Transverse colon (tissue), 4 donors: ENCODE measurements at regions not wholly inside any gene's neighbourhood (a gene's known extent, or its start where the extent isn't known, plus 50 kb on each side); places are given as distances from the start of the nearest gene placed in this dataset.

ENCODE experiments used
- DNase-seq: peaks from one replicate; pipeline ENCODE4 v3.0.0-alpha.2; 2019
- H3K27ac ChIP-seq, 4 donors: fragments of 200-600 bp; sonication (generic); 2 replicates each; pipeline ENCODE4 v1.5.1; 2016 to 2018; ENCODE audit warnings: inconsistent platforms in 4 of 4
- H3K27me3 ChIP-seq: fragments of 200-600 bp; sonication (generic); 2 replicates; pipeline ENCODE4 v1.5.1; 2017; ENCODE audit warnings: inconsistent platforms
- H3K36me3 ChIP-seq, 4 donors: fragments of 200-600 bp; sonication (generic); 2 replicates each; pipeline ENCODE4 v1.5.1; 2017 to 2019; ENCODE audit warnings: inconsistent platforms in 4 of 4
- H3K4me1 ChIP-seq, 4 donors: fragments of 200-600 bp; sonication (generic); 2 replicates each; pipeline ENCODE4 v1.5.1; 2017 to 2020; ENCODE audit warnings: inconsistent platforms in 4 of 4
- H3K4me3 ChIP-seq, 4 donors: fragments of 200-600 bp; sonication (generic); 1 replicate in 1 of 4; 2 replicates in 3 of 4; pipeline versions ENCODE4 v1.5.1 to v1.6.1; 2017 to 2019; ENCODE audit warnings: inconsistent platforms in 4 of 4
- H3K9me3 ChIP-seq, 2 donors: fragments of 200-600 bp; sonication (generic); 2 replicates each; pipeline ENCODE4 v1.5.1; 2017 to 2019; ENCODE audit warnings: inconsistent platforms in 2 of 2
- CTCF ChIP-seq, 5 experiments: fragments of 200-600 bp in 3 of 5; fragments of 450-650 bp in 2 of 5; sonication (generic) in 3 of 5; IDR thresholded peaks; 1 replicate in 2 of 5; 2 replicates in 3 of 5; pipeline ENCODE4 v1.5.1; 2016 to 2017; ENCODE audit warnings: antibody characterized with exemption in 5 of 5, inconsistent platforms in 3 of 5, mild to moderate bottlenecking in 2 of 5, moderate library complexity in 1 of 5
- EP300 ChIP-seq: sonication (generic); formaldehyde crosslinking; IDR thresholded peaks from one replicate; pipeline ENCODE4 v1.6.1; 2017; ENCODE audit warnings: antibody characterized with exemption, low read depth
- POLR2A ChIP-seq: fragments of 450-650 bp; IDR thresholded peaks from one replicate; pipeline ENCODE4 v1.6.1; 2016; ENCODE audit warnings: antibody characterized with exemption, mild to moderate bottlenecking, moderate library complexity
- POLR2AphosphoS5 ChIP-seq, 3 donors: sonication (generic); formaldehyde crosslinking; IDR thresholded peaks; one replicate each; pipeline ENCODE4 v1.6.1; 2016; ENCODE audit warnings: antibody characterized with exemption in 3 of 3
- WGBS, 2 donors: methylation state at CpG; one replicate each; pipeline ENCODE4 v1.1.5; 2018; ENCODE audit warnings: low coverage in 1 of 2; 5-methylcytosine and 5-hydroxymethylcytosine counted together
- in situ Hi-C, 4 donors: fragments of 200-750 bp; cut with MboI; loops; one replicate each; pipeline versions ENCODE4 v1.15.0 to v1.15.1; 2017; ENCODE audit warnings: low sequenced_read_pairs in 3 of 4, low pct_ligation_motif_present in 1 of 4, low pct_unique_long_range_greater_than_20kb in 1 of 4
- intact Hi-C: fragments of 100-400 bp; cut with DNase I; formaldehyde crosslinking; loops from one replicate; pipeline ENCODE4 v1.15.1; 2023; ENCODE audit warnings: low total_unique reads

GRCh38 chr6:15966000-15966520 is 162.8 kb upstream of the MYLIP start:
- intact Hi-C loops (no loop called here), in situ Hi-C loops (no loop called here)
- Histone ChIP-seq H3K27me3 (no peaks in the 10 kb centered on the region), H3K36me3 (no peaks in the 10 kb centered on the region), H3K4me1 (no peaks in the 10 kb centered on the region), H3K27ac (no peak overlapping the region), H3K9me3 (no peaks in the 10 kb centered on the region), H3K4me3 (no peak overlapping the region)
- TF ChIP-seq CTCF (IDR thresholded peaks at IDR 0.05) (no peak), POLR2A (no peak), POLR2AphosphoS5 (IDR thresholded peaks at IDR 0.05) (no peak), EP300 (no peak)
- 76 to 100% methylated on average over 1 to 4 of the region's 5 CpGs for WGBS, 2 donors
- DNase-seq, result no peak

GRCh38 chr6:15962449-15962764 is 166.5 kb upstream of the MYLIP start:
- Histone ChIP-seq H3K4me1 (no peaks in the 10 kb centered on the region), H3K36me3 (no peaks in the 10 kb centered on the region), H3K27me3 (no peaks in the 10 kb centered on the region), H3K4me3 (no peak overlapping the region), H3K9me3 (no peaks in the 10 kb centered on the region), H3K27ac (no peak overlapping the region)
- in situ Hi-C loops (no loop called here), intact Hi-C loops (no loop called here)
- no peak for DNase-seq
- WGBS, 2 donors, result 0 to 40% methylated on average over 1 to 2 of the region's 2 CpGs
- TF ChIP-seq CTCF (IDR thresholded peaks at IDR 0.05), result no peak
- TF ChIP-seq EP300, result no peak
- no peak for TF ChIP-seq POLR2AphosphoS5 (IDR thresholded peaks at IDR 0.05)
- no peak for TF ChIP-seq POLR2A

GRCh38 chr6:15961635-15962448 is 167.0 kb upstream of the MYLIP start:
- intact Hi-C loops (no loop called here), in situ Hi-C loops (no loop called here)
- Histone ChIP-seq H3K27me3 (no peaks in the 10 kb centered on the region), H3K4me3 (no peak overlapping the region), H3K9me3 (no peaks in the 10 kb centered on the region), H3K4me1 (peaks cover 0 to 6% (median 4%) of the 10 kb centered on the region in 4 donors), H3K36me3 (no peaks in the 10 kb centered on the region), H3K27ac (no peak overlapping the region)
- no peak for DNase-seq
- TF ChIP-seq POLR2AphosphoS5 (IDR thresholded peaks at IDR 0.05) (no peak), EP300 (no peak), POLR2A (no peak), CTCF (IDR thresholded peaks at IDR 0.05) (no peak)
- WGBS, 2 donors, result 93 to 94% methylated on average over 3 of the region's 3 CpGs

DNA sequence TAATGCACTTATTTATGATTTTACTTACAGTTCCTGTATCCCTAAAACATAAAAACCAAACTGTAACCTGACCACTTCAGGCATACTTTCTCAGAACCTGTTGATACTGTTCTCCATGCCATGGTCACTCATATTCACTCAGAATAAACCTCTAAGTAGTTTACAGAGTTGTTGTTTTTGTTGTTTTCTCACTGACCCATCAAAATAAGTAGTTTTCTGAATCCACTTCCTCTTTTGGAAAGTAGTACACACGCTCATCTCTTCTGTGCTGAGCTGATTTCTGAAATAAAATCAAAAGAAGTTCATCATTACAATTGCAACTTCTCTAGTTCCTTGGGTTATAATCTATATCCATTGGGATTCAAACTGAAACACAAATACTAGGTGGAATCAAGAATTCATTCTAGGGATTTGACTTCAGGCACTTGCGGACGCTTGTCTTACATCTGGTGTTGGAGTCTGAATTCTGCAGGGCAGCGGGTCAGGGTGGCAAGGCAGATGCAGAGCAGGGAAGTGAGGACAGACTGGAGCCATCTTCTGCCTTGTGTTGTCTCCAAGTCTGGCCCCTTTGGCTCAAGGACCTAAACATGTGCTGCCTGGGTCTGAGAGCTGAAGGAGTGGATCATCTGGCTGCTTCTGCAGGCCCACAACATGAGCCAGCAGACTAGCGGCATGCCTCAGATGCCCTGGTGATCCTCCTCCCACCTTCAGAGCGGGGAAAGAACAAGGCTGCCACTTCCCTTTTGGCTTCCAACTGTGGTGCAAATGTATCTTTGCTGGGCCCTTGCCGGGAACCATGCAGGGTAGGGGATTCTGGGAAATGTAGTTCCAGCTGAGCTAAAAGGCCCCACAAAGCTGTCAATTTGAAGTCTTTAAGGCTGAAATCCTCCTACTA is 167.9 kb upstream of the MYLIP start:
- WGBS, 2 donors, result 75 to 97% methylated on average over 3 to 6 of the region's 7 CpGs
- Histone ChIP-seq H3K4me1 (peaks cover 0 to 14% (median 13%) of the 10 kb centered on the region in 4 donors), H3K27me3 (no peaks in the 10 kb centered on the region), H3K36me3 (no peaks in the 10 kb centered on the region), H3K27ac (no peak overlapping the region), H3K9me3 (no peaks in the 10 kb centered on the region), H3K4me3 (no peak overlapping the region)
- no peak for TF ChIP-seq POLR2AphosphoS5 (IDR thresholded peaks at IDR 0.05)
- no peak for TF ChIP-seq EP300
- TF ChIP-seq CTCF (IDR thresholded peaks at IDR 0.05), result no peak
- no peak for TF ChIP-seq POLR2A
- in situ Hi-C loops, result no loop called here
- no peak for DNase-seq
- intact Hi-C loops, result no loop called here
